Neural crest cell (in vitro differentiated cells): ENCODE measurements at regions not wholly inside any gene's neighbourhood (a gene's known extent, or its start where the extent isn't known, plus 50 kb on each side); places are given as distances from the start of the nearest gene placed in this dataset.

ENCODE experiments used
- DNase-seq: peaks from one replicate; pipeline ENCODE4 v3.0.0; 2021; ENCODE audit warnings: low read depth, mixed read lengths, low spot score
- H3K27ac Mint-ChIP-seq: one replicate; pipeline ENCODE4 v1.8.0; 2021; ENCODE audit warnings: mild to moderate bottlenecking, mixed read lengths; ENCODE audit not compliant: unreplicated experiment
- H3K27me3 Mint-ChIP-seq: 2 replicates; pipeline ENCODE4 v1.8.0; 2021; ENCODE audit warnings: low read depth, mild to moderate bottlenecking, mixed read lengths
- H3K36me3 Mint-ChIP-seq: 2 replicates; pipeline ENCODE4 v1.8.0; 2021; ENCODE audit warnings: low read depth, mild to moderate bottlenecking, mixed read lengths
- H3K4me1 Mint-ChIP-seq: 2 replicates; pipeline ENCODE4 v1.8.0; 2021; ENCODE audit warnings: mixed read lengths
- H3K4me3 Mint-ChIP-seq: one replicate; pipeline ENCODE4 v1.8.0; 2021; ENCODE audit warnings: mild to moderate bottlenecking, mixed read lengths
- H3K9me3 Mint-ChIP-seq: 2 replicates; pipeline ENCODE4 v1.8.0; 2021; ENCODE audit warnings: mixed read lengths
- CTCF ChIP-seq: fragments of 200-600 bp; sonication (generic); conservative IDR thresholded peaks from 2 replicates; pipeline ENCODE4 v1.5.0; 2021; ENCODE audit warnings: antibody characterized with exemption, mild to moderate bottlenecking

GRCh38 chr11:92347454-92347853, 122.8 kb downstream of the FAT3 start:
- DNase-seq: no peak
- H3K27ac Mint-ChIP-seq: no peak overlapping the region
- no peak overlapping the region for H3K4me3 Mint-ChIP-seq
- H3K36me3 Mint-ChIP-seq: no peaks in the 10 kb centered on the region
- no peaks in the 10 kb centered on the region for H3K27me3 Mint-ChIP-seq
- peaks cover 5% of the 10 kb centered on the region for H3K4me1 Mint-ChIP-seq
- H3K9me3 Mint-ChIP-seq: no peaks in the 10 kb centered on the region
- no peak for TF ChIP-seq CTCF

DNA sequence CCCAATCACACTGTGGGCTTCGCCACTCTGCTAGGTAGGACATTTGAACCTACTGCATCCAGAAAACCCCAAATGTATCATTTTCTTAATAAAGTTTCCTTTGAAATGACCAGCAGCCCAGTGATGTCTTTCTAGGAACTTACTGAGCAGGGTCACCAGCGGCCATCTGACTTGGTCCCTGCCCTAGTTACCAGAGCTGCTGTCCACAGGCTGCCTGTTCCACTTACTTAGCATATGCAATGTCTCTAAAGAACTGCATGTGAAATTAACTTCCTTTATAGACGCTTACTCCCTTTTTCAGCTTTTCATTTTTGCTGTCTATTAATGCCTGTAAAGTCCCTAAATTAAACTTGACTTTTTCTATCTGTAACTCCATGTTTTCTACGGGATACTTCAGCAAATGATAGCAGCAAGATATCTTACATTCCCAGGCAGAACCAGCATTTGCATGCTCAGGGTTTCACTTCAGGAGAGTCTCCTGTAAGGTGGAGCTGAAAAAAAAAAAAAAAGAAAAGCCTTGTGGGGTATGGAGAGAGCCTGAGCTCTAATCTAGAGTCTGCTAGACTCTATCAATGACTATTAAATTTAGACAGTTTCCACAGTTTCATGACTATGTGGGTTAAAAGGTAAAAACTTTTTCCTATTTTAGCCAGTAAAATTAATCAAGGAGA, 125.0 kb downstream of the FAT3 start:
- no peak for DNase-seq
- Mint-ChIP-seq H3K9me3 (no peaks in the 10 kb centered on the region), H3K36me3 (peaks cover 10% of the 10 kb centered on the region), H3K27me3 (no peaks in the 10 kb centered on the region), H3K4me1 (peaks cover 5% of the 10 kb centered on the region), H3K27ac (no peak overlapping the region), H3K4me3 (no peak overlapping the region)
- no peak for TF ChIP-seq CTCF

GRCh38 chr11:92357344-92357743, 132.7 kb downstream of the FAT3 start:
- no peak overlapping the region for H3K27ac Mint-ChIP-seq
- H3K9me3 Mint-ChIP-seq: no peaks in the 10 kb centered on the region
- no peaks in the 10 kb centered on the region for H3K27me3 Mint-ChIP-seq
- no peak overlapping the region for H3K4me3 Mint-ChIP-seq
- TF ChIP-seq CTCF: no peak
- peaks cover 7% of the 10 kb centered on the region for H3K4me1 Mint-ChIP-seq
- DNase-seq: no peak
- H3K36me3 Mint-ChIP-seq: peaks cover 10% of the 10 kb centered on the region

- Mint-ChIP-seq H3K4me3 (no peak overlapping the region), H3K27me3 (no peaks in the 10 kb centered on the region), H3K9me3 (no peaks in the 10 kb centered on the region), H3K36me3 (peaks cover 8% of the 10 kb centered on the region), H3K4me1 (peaks cover 11% of the 10 kb centered on the region), H3K27ac (no peak overlapping the region)
- no peak for TF ChIP-seq CTCF
- DNase-seq: no peak
These were observed 133.2 kb downstream of the FAT3 start for GRCh38 chr11:92357841-92358240.

- no peak for TF ChIP-seq CTCF
- H3K27ac Mint-ChIP-seq: no peak overlapping the region
- H3K36me3 Mint-ChIP-seq: no peaks in the 10 kb centered on the region
- no peaks in the 10 kb centered on the region for H3K27me3 Mint-ChIP-seq
- no peak overlapping the region for H3K4me3 Mint-ChIP-seq
- no peak for DNase-seq
- H3K4me1 Mint-ChIP-seq: peaks cover 21% of the 10 kb centered on the region
- no peaks in the 10 kb centered on the region for H3K9me3 Mint-ChIP-seq
These were observed 136.9 kb downstream of the FAT3 start for GRCh38 chr11:92361551-92361950.

DNA sequence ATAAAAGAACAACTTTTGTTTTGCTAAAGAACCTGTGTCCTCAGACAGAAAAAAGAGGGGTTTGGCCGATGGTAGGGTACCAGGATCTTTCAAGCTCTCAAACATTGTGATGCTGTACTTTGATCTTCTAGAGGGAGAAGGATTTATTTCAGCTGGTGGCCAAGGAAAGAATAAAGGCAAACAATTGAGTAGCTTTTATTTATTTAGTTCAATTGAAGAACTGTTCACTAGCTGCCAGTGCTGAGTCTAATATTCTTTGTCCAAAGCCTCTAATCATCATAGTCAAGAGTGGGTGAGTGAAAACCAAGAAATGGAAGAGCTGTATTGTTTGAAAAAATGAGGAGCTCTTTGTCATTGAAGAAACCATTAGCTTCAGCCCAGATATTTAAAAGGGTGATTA, 138.4 kb downstream of the FAT3 start:
- no peaks in the 10 kb centered on the region for H3K36me3 Mint-ChIP-seq
- no peak overlapping the region for H3K27ac Mint-ChIP-seq
- H3K4me1 Mint-ChIP-seq: peaks cover 21% of the 10 kb centered on the region
- DNase-seq: no peak
- H3K9me3 Mint-ChIP-seq: no peaks in the 10 kb centered on the region
- no peak for TF ChIP-seq CTCF
- no peak overlapping the region for H3K4me3 Mint-ChIP-seq
- no peaks in the 10 kb centered on the region for H3K27me3 Mint-ChIP-seq
